HL-60/S4 (cell line): ENCODE measurements at regions not wholly inside any gene's neighbourhood (a gene's known extent, or its start where the extent isn't known, plus 50 kb on each side); places are given as distances from the start of the nearest gene placed in this dataset.

ENCODE experiments used
- in situ Hi-C: fragments of 300-500 bp; cut with MboI; formaldehyde crosslinking; loops from 2 replicates; pipeline ENCODE4 v1.14.3; 2022; ENCODE audit warnings: low sequenced_read_pairs

- in situ Hi-C loops = no loop called here
These were observed 62.3 kb upstream of the DAPL1 start for GRCh38 chr2:158732573-158733429.

GRCh38 chr2:158733430-158733755 lies 61.7 kb upstream of the DAPL1 start:
- in situ Hi-C loops = no loop called here

GRCh38 chr2:158734442-158734841 lies 60.7 kb upstream of the DAPL1 start:
- in situ Hi-C loops = no loop called here

- in situ Hi-C loops = no loop called here
These were observed 59.1 kb upstream of the DAPL1 start for GRCh38 chr2:158735822-158736580.

- in situ Hi-C loops = no loop called here
These were observed 56.8 kb upstream of the DAPL1 start for GRCh38 chr2:158738363-158738762.

- in situ Hi-C loops = loop anchor here (10.0 kb wide), 1 partner anchor 715 kb away; no protein-coding TSS in a partner anchor
These were observed 55.0 kb upstream of the DAPL1 start for GRCh38 chr2:158740127-158740526.

- in situ Hi-C loops = loop anchor here (10.0 kb wide), 1 partner anchor 716 kb away; no protein-coding TSS in a partner anchor
These were observed 54.5 kb upstream of the DAPL1 start for GRCh38 chr2:158740621-158741020.

- in situ Hi-C loops = loop anchor here (10.0 kb wide), 1 partner anchor 717 kb away; no protein-coding TSS in a partner anchor
These were observed 53.5 kb upstream of the DAPL1 start for GRCh38 chr2:158741625-158742024.

GRCh38 chr2:158742536-158742935 lies 52.6 kb upstream of the DAPL1 start:
- in situ Hi-C loops = loop anchor here (10.0 kb wide), 1 partner anchor 718 kb away; no protein-coding TSS in a partner anchor

- in situ Hi-C loops = loop anchor here (10.0 kb wide), 1 partner anchor 719 kb away; no protein-coding TSS in a partner anchor
These were observed 51.7 kb upstream of the DAPL1 start for GRCh38 chr2:158743466-158743865.

GRCh38 chr2:158743879-158744278 lies 51.2 kb upstream of the DAPL1 start:
- in situ Hi-C loops = loop anchor here (10.0 kb wide), 1 partner anchor 719 kb away; no protein-coding TSS in a partner anchor

- in situ Hi-C loops = loop anchor here (10.0 kb wide), 1 partner anchor 720 kb away; no protein-coding TSS in a partner anchor
These were observed 49.9 kb upstream of the DAPL1 start for GRCh38 chr2:158745067-158745865.
